Upper lobe of left lung (tissue), 6 donors: ENCODE measurements at regions not wholly inside any gene's neighbourhood (a gene's known extent, or its start where the extent isn't known, plus 50 kb on each side); places are given as distances from the start of the nearest gene placed in this dataset.

Experiments used
- ATAC-seq, 2 donors: fragments of 200-7000 bp; cut with Tn5 transposase; one replicate each; pipeline ENCODE4 v1.9.1; 2022; ENCODE audit warnings: mild to moderate bottlenecking in 2 of 2, moderate library complexity in 2 of 2; ENCODE audit not compliant: low FRiP score in 2 of 2
- DNase-seq, 2 donors: peaks; one replicate each; pipeline ENCODE4 v3.0.0-alpha.2; 2019 to 2020
- H3K27ac ChIP-seq, 4 donors: fragments of 200-600 bp; sonication (generic); one replicate each; pipeline ENCODE4 v1.5.1; 2016 to 2019
- H3K27me3 ChIP-seq, 4 donors: fragments of 200-600 bp; sonication (generic); one replicate each; pipeline ENCODE4 v1.5.1; 2017 to 2019
- H3K36me3 ChIP-seq, 4 donors: fragments of 200-600 bp; sonication (generic); one replicate each; pipeline ENCODE4 v1.5.1; 2016 to 2019
- H3K4me1 ChIP-seq, 4 donors: fragments of 200-600 bp; sonication (generic); one replicate each; pipeline ENCODE4 v1.5.1; 2018 to 2019
- H3K4me3 ChIP-seq, 4 donors: fragments of 200-600 bp; sonication (generic); one replicate each; pipeline ENCODE4 v1.5.1; 2017 to 2019; ENCODE audit warnings: mild to moderate bottlenecking in 2 of 4, moderate library complexity in 1 of 4
- H3K9me3 ChIP-seq, 4 donors: fragments of 200-600 bp; sonication (generic); one replicate each; pipeline ENCODE4 v1.5.1; 2018 to 2019
- CTCF ChIP-seq, 6 experiments: fragments of 450-650 bp in 4 of 6; fragments of 200-600 bp in 2 of 6; sonication (generic) in 2 of 6; IDR thresholded peaks; one replicate each; pipeline ENCODE4 v1.5.1; 2016 to 2019; ENCODE audit warnings: antibody characterized with exemption in 6 of 6
- EP300 ChIP-seq, 4 donors: sonication (generic); formaldehyde crosslinking; IDR thresholded peaks; one replicate each; pipeline ENCODE4 v1.5.1; 2017; ENCODE audit warnings: antibody characterized with exemption in 4 of 4, control low read depth in 2 of 4
- POLR2A ChIP-seq, 4 donors: fragments of 450-650 bp; IDR thresholded peaks; one replicate each; pipeline ENCODE4 v1.5.1; 2016 to 2017; ENCODE audit warnings: antibody characterized with exemption in 4 of 4, mild to moderate bottlenecking in 2 of 4
- POLR2AphosphoS5 ChIP-seq, 2 donors: sonication (generic); formaldehyde crosslinking; IDR thresholded peaks; one replicate each; pipeline ENCODE4 v1.5.1; 2017; ENCODE audit warnings: antibody characterized with exemption in 2 of 2
- WGBS, 2 donors: methylation state at CpG; one replicate each; pipeline ENCODE4 v1.1.5; 2017 to 2018; 5-methylcytosine and 5-hydroxymethylcytosine counted together
- donor health status: DM: no; HTN: no; CAD: no; lungs with moderate emphysema.
- donor health status: DM: no; HTN: yes; CAD: no; lungs with severe emphysema.

GRCh38 chr15:95816591-95816990 is 513.9 kb upstream of the NR2F2 start:
- no peaks in the 10 kb centered on the region for H3K9me3 ChIP-seq
- H3K4me1 ChIP-seq: no peaks in the 10 kb centered on the region
- ATAC-seq: no peak
- no peak overlapping the region for H3K27ac ChIP-seq
- no peak overlapping the region for H3K4me3 ChIP-seq
- no peaks in the 10 kb centered on the region for H3K36me3 ChIP-seq
- WGBS, 2 donors: 86 to 90% methylated on average over 4 of the region's 4 CpGs
- DNase-seq: no peak
- TF ChIP-seq POLR2AphosphoS5 (IDR thresholded peaks at IDR 0.05) (no peak), EP300 (IDR thresholded peaks at IDR 0.05) (no peak), POLR2A (IDR thresholded peaks at IDR 0.05) (no peak), CTCF (IDR thresholded peaks at IDR 0.05) (no peak)
- H3K27me3 ChIP-seq: no peaks in the 10 kb centered on the region

DNA sequence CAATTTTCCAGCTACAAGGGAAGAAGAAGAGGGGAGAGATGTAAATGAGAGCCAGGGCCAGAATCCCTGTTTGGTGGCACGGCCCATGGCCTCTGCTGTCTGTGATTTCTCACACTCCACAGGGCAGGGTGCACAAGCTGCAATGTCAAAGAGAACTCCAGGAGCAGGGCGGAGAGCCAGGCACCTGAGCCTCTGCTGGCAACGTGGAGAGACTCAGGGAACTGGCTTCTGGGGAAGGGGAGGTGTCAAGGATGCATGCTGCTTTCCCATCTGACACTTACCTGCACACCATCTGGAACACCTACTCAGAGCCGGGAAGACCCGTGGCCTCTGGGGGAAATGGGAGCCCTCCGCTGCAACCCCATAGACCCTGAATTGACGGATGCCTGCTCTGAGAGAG is 507.5 kb upstream of the NR2F2 start:
- TF ChIP-seq EP300 (IDR thresholded peaks at IDR 0.05): no peak
- no peak for TF ChIP-seq CTCF (IDR thresholded peaks at IDR 0.05)
- TF ChIP-seq POLR2A (IDR thresholded peaks at IDR 0.05): no peak
- no peak for TF ChIP-seq POLR2AphosphoS5 (IDR thresholded peaks at IDR 0.05)
- ATAC-seq (peak in 1 of 2 donors; percentile 44), DNase-seq (no peak)
- WGBS, 2 donors: 78 to 92% methylated on average over 4 to 7 of the region's 7 CpGs
- Histone ChIP-seq H3K27me3 (no peaks in the 10 kb centered on the region), H3K9me3 (no peaks in the 10 kb centered on the region), H3K4me1 (no peaks in the 10 kb centered on the region), H3K4me3 (no peak overlapping the region), H3K27ac (no peak overlapping the region), H3K36me3 (no peaks in the 10 kb centered on the region)

DNA sequence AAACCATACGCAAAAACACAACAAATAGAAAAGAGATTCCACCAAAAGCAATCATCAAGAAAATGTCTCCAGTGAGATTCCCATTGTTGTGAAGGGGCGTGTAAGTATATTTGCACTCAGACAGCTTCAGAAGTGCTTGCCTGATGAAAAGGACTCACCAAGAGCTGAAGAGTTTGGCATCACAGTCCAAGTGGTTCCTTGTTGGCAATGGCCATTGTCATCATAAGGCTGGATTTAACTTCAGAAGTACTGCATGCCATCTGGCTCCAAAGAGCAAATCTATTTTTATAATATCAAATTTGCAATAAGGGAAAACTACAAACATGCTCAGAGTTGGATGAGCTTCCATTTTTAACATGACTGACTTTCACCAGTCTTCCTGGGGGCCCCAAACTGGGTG is 505.3 kb upstream of the NR2F2 start:
- ATAC-seq (no peak), DNase-seq (no peak)

GRCh38 chr15:95825671-95826411 is 504.7 kb upstream of the NR2F2 start:
- ATAC-seq (no peak), DNase-seq (no peak)
- TF ChIP-seq EP300 (IDR thresholded peaks at IDR 0.05): no peak
- TF ChIP-seq CTCF (IDR thresholded peaks at IDR 0.05): no peak
- TF ChIP-seq POLR2A (IDR thresholded peaks at IDR 0.05): no peak
- no peak for TF ChIP-seq POLR2AphosphoS5 (IDR thresholded peaks at IDR 0.05)
- no peak overlapping the region for H3K4me3 ChIP-seq
- no peaks in the 10 kb centered on the region for H3K9me3 ChIP-seq
- H3K4me1 ChIP-seq: no peaks in the 10 kb centered on the region
- WGBS, 2 donors: 54 to 66% methylated on average over 8 of the region's 8 CpGs
- no peaks in the 10 kb centered on the region for H3K27me3 ChIP-seq
- no peak overlapping the region for H3K27ac ChIP-seq
- no peaks in the 10 kb centered on the region for H3K36me3 ChIP-seq

More for the DNA sequence above, 505.3 kb upstream of the NR2F2 start:
- WGBS, 2 donors: 85 to 86% methylated on average over 2 of the region's 2 CpGs
- Histone ChIP-seq H3K4me3 (no peak overlapping the region), H3K9me3 (no peaks in the 10 kb centered on the region), H3K27ac (no peak overlapping the region), H3K4me1 (no peaks in the 10 kb centered on the region), H3K27me3 (no peaks in the 10 kb centered on the region), H3K36me3 (no peaks in the 10 kb centered on the region)
- TF ChIP-seq POLR2A (IDR thresholded peaks at IDR 0.05) (no peak), EP300 (IDR thresholded peaks at IDR 0.05) (no peak), CTCF (IDR thresholded peaks at IDR 0.05) (no peak), POLR2AphosphoS5 (IDR thresholded peaks at IDR 0.05) (no peak)
